Smooth muscle cell (in vitro differentiated cells): ENCODE measurements at regions not wholly inside any gene's neighbourhood (a gene's known extent, or its start where the extent isn't known, plus 50 kb on each side); places are given as distances from the start of the nearest gene placed in this dataset.

ENCODE experiments used
- DNase-seq: peaks from one replicate; lab custom pipeline; 2025; ENCODE audit not compliant: unreplicated experiment; lab: John Stamatoyannopoulos, UW
- H2AFZ ChIP-seq: fragments of 200-600 bp; sonication (generic); 2 replicates; pipeline ENCODE4 v1.6.0; 2016; ENCODE audit warnings: antibody characterized with exemption, low read depth, mild to moderate bottlenecking
- H3F3A ChIP-seq: fragments of 200-600 bp; sonication (generic); 2 replicates; pipeline ENCODE4 v1.6.0; 2017; ENCODE audit warnings: antibody characterized with exemption, low read depth
- H3K27ac ChIP-seq: fragments of 200-600 bp; sonication (generic); 2 replicates; pipeline ENCODE4 v1.5.1; 2016; ENCODE audit warnings: low read depth, mild to moderate bottlenecking
- H3K27me3 ChIP-seq: fragments of 200-600 bp; sonication (generic); 2 replicates; pipeline ENCODE4 v1.6.1; 2016; ENCODE audit warnings: low read depth, mild to moderate bottlenecking
- H3K36me3 ChIP-seq: fragments of 200-600 bp; sonication (generic); 2 replicates; pipeline ENCODE4 v1.5.1; 2016; ENCODE audit warnings: low read depth
- H3K4me1 ChIP-seq: fragments of 200-600 bp; sonication (generic); 2 replicates; pipeline ENCODE4 v1.5.1; 2016; ENCODE audit warnings: low read depth
- H3K4me2 ChIP-seq: fragments of 200-600 bp; sonication (generic); 2 replicates; pipeline ENCODE4 v1.6.0; 2016; ENCODE audit warnings: mild to moderate bottlenecking
- H3K4me3 ChIP-seq: fragments of 200-600 bp; sonication (generic); 2 replicates; pipeline ENCODE4 v1.5.1; 2016; ENCODE audit warnings: mild to moderate bottlenecking
- H3K79me2 ChIP-seq: fragments of 200-600 bp; sonication (generic); 2 replicates; pipeline ENCODE4 v1.6.0; 2016; ENCODE audit warnings: low read depth, mild to moderate bottlenecking
- H3K9ac ChIP-seq: fragments of 200-600 bp; sonication (generic); 2 replicates; pipeline ENCODE4 v1.6.0; 2016; ENCODE audit warnings: low read depth
- H3K9me3 ChIP-seq: fragments of 200-600 bp; sonication (generic); replicated peaks from 2 replicates; pipeline ENCODE4 v1.5.1; 2016; ENCODE audit warnings: low read depth
- H4K20me1 ChIP-seq: fragments of 200-600 bp; sonication (generic); 2 replicates; pipeline ENCODE4 v1.6.0; 2016; ENCODE audit warnings: low read depth
- WGBS: methylation state at CpG from one replicate; pipeline ENCODE4 v1.1.7; 2016; ENCODE audit warnings: low lambda C conversion rate; 5-methylcytosine and 5-hydroxymethylcytosine counted together
- TF ChIP-seq, protein P1 (sequence below): fragments of 200-600 bp; sonication (generic); IDR thresholded peaks from 2 replicates; pipeline ENCODE4 v1.5.1; 2017; ENCODE audit warnings: borderline replicate concordance, mild to moderate bottlenecking, antibody characterized with exemption; ENCODE audit not compliant: insufficient read depth, poor library complexity, severe bottlenecking

DNA sequence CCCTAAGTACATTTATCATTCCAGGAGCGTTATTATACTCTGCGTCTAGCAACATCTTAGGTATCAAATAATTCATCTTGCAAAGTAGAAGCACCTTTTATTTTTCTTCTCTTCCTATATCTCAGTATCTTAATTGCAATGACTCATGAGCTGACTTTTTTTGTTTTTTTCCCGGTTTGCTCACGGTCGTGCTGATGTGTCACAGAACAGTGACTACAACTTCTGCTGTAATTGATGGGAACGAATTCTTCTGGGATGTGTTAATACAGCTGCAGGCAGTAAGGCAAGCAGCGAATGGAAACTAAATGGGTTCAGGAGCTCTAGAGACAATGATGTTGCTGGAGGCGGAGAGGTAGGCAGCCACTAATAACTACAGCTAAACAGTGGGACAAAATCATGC lies 89.8 kb upstream of the TMPRSS15 start:
- no peak for DNase-seq
- no peak overlapping the region for H2AFZ ChIP-seq
- H3K27ac ChIP-seq = peak overlapping the region; percentile 9
- H3K36me3 ChIP-seq = no peaks in the 10 kb centered on the region
- H3F3A ChIP-seq = no peaks in the 10 kb centered on the region
- TF ChIP-seq, protein P1, sequence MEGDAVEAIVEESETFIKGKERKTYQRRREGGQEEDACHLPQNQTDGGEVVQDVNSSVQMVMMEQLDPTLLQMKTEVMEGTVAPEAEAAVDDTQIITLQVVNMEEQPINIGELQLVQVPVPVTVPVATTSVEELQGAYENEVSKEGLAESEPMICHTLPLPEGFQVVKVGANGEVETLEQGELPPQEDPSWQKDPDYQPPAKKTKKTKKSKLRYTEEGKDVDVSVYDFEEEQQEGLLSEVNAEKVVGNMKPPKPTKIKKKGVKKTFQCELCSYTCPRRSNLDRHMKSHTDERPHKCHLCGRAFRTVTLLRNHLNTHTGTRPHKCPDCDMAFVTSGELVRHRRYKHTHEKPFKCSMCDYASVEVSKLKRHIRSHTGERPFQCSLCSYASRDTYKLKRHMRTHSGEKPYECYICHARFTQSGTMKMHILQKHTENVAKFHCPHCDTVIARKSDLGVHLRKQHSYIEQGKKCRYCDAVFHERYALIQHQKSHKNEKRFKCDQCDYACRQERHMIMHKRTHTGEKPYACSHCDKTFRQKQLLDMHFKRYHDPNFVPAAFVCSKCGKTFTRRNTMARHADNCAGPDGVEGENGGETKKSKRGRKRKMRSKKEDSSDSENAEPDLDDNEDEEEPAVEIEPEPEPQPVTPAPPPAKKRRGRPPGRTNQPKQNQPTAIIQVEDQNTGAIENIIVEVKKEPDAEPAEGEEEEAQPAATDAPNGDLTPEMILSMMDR = no peak
- no peaks in the 10 kb centered on the region for H3K27me3 ChIP-seq
- no peak overlapping the region for H3K4me3 ChIP-seq
- H3K4me2 ChIP-seq = no peak overlapping the region
- WGBS = 37% methylated on average over 8 of the region's 8 CpGs
- no peaks in the 10 kb centered on the region for H3K79me2 ChIP-seq
- H3K9ac ChIP-seq = no peak overlapping the region
- no peaks in the 10 kb centered on the region for H3K4me1 ChIP-seq
- H4K20me1 ChIP-seq = no peaks in the 10 kb centered on the region
- no peaks in the 10 kb centered on the region for H3K9me3 ChIP-seq

DNA sequence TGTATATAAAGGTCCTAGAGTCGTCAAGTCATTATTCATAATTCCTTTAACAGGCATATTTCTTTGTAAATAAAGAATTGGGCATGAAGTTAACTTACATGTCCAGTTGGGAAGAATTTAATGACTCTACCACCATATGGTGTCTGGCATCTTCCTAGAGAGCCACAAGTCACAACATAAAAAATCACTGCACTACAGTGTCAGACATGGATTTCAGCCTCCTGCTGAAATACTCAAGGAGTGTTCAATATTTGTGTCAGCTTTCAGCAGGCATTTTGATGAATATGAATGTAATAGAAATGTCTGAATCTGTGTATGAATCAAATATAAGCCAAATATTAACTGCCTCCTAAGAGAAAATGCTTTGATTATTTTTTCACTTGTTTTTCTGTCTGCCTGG lies 91.9 kb upstream of the TMPRSS15 start:
- H3K27ac ChIP-seq = no peak overlapping the region

DNA sequence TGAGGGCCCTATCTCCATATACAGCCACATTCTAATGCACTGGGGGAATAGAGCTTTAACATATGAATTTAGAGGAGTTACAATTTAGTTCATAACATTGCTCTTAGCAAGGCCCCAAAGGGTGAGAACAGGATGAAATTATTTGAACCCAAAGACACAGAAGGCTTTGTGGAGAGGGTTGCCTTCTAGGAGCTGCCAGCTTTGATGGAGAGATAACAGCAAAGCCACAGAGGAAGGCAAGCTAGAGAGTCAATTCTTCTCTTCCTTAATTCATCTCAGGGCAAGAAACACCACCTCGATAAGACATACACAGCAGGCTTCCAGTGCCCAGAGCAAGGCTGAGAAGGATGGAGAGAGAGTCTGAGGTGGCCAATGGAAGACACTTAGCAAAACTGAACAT lies 94.8 kb upstream of the TMPRSS15 start:
- WGBS = 88% methylated on average over 1 of the region's 1 CpG
- Histone ChIP-seq H3K36me3 (no peaks in the 10 kb centered on the region), H3K79me2 (no peaks in the 10 kb centered on the region), H3K9me3 (no peaks in the 10 kb centered on the region), H3F3A (no peaks in the 10 kb centered on the region), H3K9ac (no peak overlapping the region), H3K27ac (no peak overlapping the region), H2AFZ (no peak overlapping the region), H3K4me1 (no peaks in the 10 kb centered on the region), H4K20me1 (no peaks in the 10 kb centered on the region), H3K4me2 (no peak overlapping the region), H3K27me3 (no peaks in the 10 kb centered on the region), H3K4me3 (no peak overlapping the region)
- no peak for DNase-seq
- TF ChIP-seq, protein P1 = no peak

More for the DNA sequence above, 91.9 kb upstream of the TMPRSS15 start:
- Histone ChIP-seq H3K27me3 (no peaks in the 10 kb centered on the region), H3K9me3 (no peaks in the 10 kb centered on the region), H3K4me3 (no peak overlapping the region), H4K20me1 (no peaks in the 10 kb centered on the region), H2AFZ (no peak overlapping the region), H3K4me1 (no peaks in the 10 kb centered on the region), H3K36me3 (no peaks in the 10 kb centered on the region), H3F3A (no peaks in the 10 kb centered on the region), H3K9ac (no peak overlapping the region), H3K4me2 (no peak overlapping the region), H3K79me2 (no peaks in the 10 kb centered on the region)
- 100% methylated on average over 1 of the region's 1 CpG for WGBS
- TF ChIP-seq, protein P1 = no peak
- DNase-seq = no peak

DNA sequence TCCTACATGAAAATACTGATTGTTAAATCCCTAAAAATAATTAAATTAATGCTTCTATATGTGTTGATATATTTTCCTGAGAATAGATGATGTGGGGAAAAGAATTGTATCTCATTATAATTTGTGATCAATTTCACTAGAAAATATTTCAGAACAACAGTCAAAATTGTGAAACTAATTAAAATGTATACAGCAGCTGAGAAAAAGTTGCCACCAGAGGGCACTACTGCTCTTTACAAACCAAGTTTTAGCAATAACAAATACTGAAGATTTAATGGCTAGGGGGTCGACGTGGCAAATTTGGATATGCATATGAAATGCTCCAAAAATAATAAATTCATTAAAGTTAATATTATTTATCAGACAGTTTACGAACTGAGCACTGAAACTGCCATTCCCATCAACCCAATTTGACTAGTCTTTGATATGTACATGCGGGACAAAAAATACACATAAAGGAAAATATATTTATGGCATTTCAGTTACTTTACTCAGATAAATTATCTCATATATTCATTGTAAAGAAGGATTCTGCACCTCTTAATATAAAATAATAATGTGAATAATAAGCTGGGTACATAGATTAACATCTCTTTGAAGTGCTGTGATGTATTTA lies 96.3 kb upstream of the TMPRSS15 start:
- H3K27me3 ChIP-seq = no peaks in the 10 kb centered on the region
- no peak overlapping the region for H3K27ac ChIP-seq
- H3F3A ChIP-seq = no peaks in the 10 kb centered on the region
- peak overlapping the region; percentile 8 for H3K4me2 ChIP-seq
- no peak overlapping the region for H3K9ac ChIP-seq
- H3K4me3 ChIP-seq = no peak overlapping the region
- 31% methylated on average over 4 of the region's 4 CpGs for WGBS
- H3K79me2 ChIP-seq = no peaks in the 10 kb centered on the region
- DNase-seq = no peak
- no peaks in the 10 kb centered on the region for H4K20me1 ChIP-seq
- H3K36me3 ChIP-seq = no peaks in the 10 kb centered on the region
- no peak overlapping the region for H2AFZ ChIP-seq
- TF ChIP-seq, protein P1 = peak; percentile 88
- H3K4me1 ChIP-seq = no peaks in the 10 kb centered on the region
- no peaks in the 10 kb centered on the region for H3K9me3 ChIP-seq
